WTC11 (cell line): ENCODE measurements at regions not wholly inside any gene's neighbourhood (a gene's known extent, or its start where the extent isn't known, plus 50 kb on each side); places are given as distances from the start of the nearest gene placed in this dataset.

ENCODE experiments used
- ATAC-seq: fragments of 200-7000 bp; cut with Tn5 transposase; 2 replicates; pipeline ENCODE4 v1.10.0; 2021; ENCODE audit warnings: mild to moderate bottlenecking, moderate library complexity
- CTCF ChIA-PET: fragments of 300-600 bp; sonication (Branson Sonifier 250); formaldehyde crosslinking; loops from one replicate; lab custom pipeline; 2021; ENCODE audit warnings: antibody characterized with exemption; lab: Charles Lee
- POLR2A ChIA-PET: fragments of 350-600 bp; sonication (Branson Sonifier 250); formaldehyde crosslinking; loops from one replicate; lab custom pipeline; 2021; ENCODE audit warnings: antibody characterized with exemption; lab: Charles Lee
- DNase-seq: peaks from one replicate; pipeline ENCODE4 v3.0.0; 2021; ENCODE audit warnings: low spot score
- H3K27ac Mint-ChIP-seq: 2 replicates; pipeline ENCODE4 v1.8.0; 2021; ENCODE audit warnings: mixed read lengths
- H3K27me3 Mint-ChIP-seq: 2 replicates; pipeline ENCODE4 v1.8.0; 2021; ENCODE audit warnings: low read depth, mild to moderate bottlenecking, moderate library complexity, mixed read lengths
- H3K36me3 Mint-ChIP-seq: 2 replicates; pipeline ENCODE4 v1.8.0; 2021; ENCODE audit warnings: mixed read lengths
- H3K4me1 Mint-ChIP-seq: 2 replicates; pipeline ENCODE4 v1.8.0; 2022; ENCODE audit warnings: mixed read lengths
- H3K4me3 Mint-ChIP-seq: 2 replicates; pipeline ENCODE4 v1.8.0; 2021; ENCODE audit warnings: mild to moderate bottlenecking, moderate library complexity, mixed read lengths
- H3K9me3 Mint-ChIP-seq: 2 replicates; pipeline ENCODE4 v1.8.0; 2021; ENCODE audit warnings: mixed read lengths
- AFF4 ChIP-seq: sonication (generic); formaldehyde crosslinking; IDR thresholded peaks from 2 replicates; pipeline ENCODE4 v1.8.1; 2023; ENCODE audit warnings: mild to moderate bottlenecking, missing genetic modification reagents, borderline replicate concordance
- AR ChIP-seq: fragments of 250-450 bp; sonication (Bioruptor Pico); IDR thresholded peaks from 2 replicates; pipeline ENCODE4 v1.9.0; 2021; ENCODE audit warnings: mild to moderate bottlenecking
- ARID4B ChIP-seq: sonication (generic); formaldehyde crosslinking; IDR thresholded peaks from 2 replicates; pipeline ENCODE4 v1.8.0; 2023; ENCODE audit warnings: missing genetic modification reagents, mild to moderate bottlenecking, borderline replicate concordance
- E2F5 ChIP-seq: sonication (generic); formaldehyde crosslinking; IDR thresholded peaks from 2 replicates; pipeline ENCODE4 v1.8.1; 2022; ENCODE audit warnings: mild to moderate bottlenecking, moderate library complexity, missing genetic modification reagents
- ELF4 ChIP-seq: sonication (generic); formaldehyde crosslinking; IDR thresholded peaks from 2 replicates; pipeline ENCODE4 v1.8.1; 2022; ENCODE audit warnings: low read depth, mild to moderate bottlenecking, moderate library complexity, missing genetic modification reagents
- IRF2 ChIP-seq: sonication (generic); formaldehyde crosslinking; IDR thresholded peaks from 2 replicates; pipeline ENCODE4 v1.8.0; 2022; ENCODE audit warnings: low read depth, missing genetic modification reagents, borderline replicate concordance
- JUN ChIP-seq: sonication (generic); formaldehyde crosslinking; IDR thresholded peaks from 2 replicates; pipeline ENCODE4 v1.8.0; 2023; ENCODE audit warnings: mild to moderate bottlenecking, missing genetic modification reagents
- MAX ChIP-seq: sonication (generic); formaldehyde crosslinking; IDR thresholded peaks from 2 replicates; pipeline ENCODE4 v1.8.0; 2022; ENCODE audit warnings: mild to moderate bottlenecking, missing genetic modification reagents
- MXD4 ChIP-seq: fragments of 250-450 bp; sonication (Bioruptor Pico); IDR thresholded peaks from 2 replicates; pipeline ENCODE4 v1.8.0; 2021; ENCODE audit warnings: mild to moderate bottlenecking, moderate library complexity, borderline replicate concordance
- NFYB ChIP-seq: sonication (generic); formaldehyde crosslinking; conservative IDR thresholded peaks from 2 replicates; pipeline ENCODE4 v1.8.0; 2022; ENCODE audit warnings: low read depth, missing genetic modification reagents
- RELA ChIP-seq: sonication (generic); formaldehyde crosslinking; IDR thresholded peaks from 2 replicates; pipeline ENCODE4 v1.8.1; 2022; ENCODE audit warnings: missing genetic modification reagents, mild to moderate bottlenecking, borderline replicate concordance
- ZNF138 ChIP-seq: sonication (generic); formaldehyde crosslinking; conservative IDR thresholded peaks from 2 replicates; pipeline ENCODE4 v1.8.1; 2022; ENCODE audit warnings: mild to moderate bottlenecking, moderate library complexity, missing genetic modification reagents
- ZNF423 ChIP-seq: fragments of 250-450 bp; sonication (Bioruptor Pico); IDR thresholded peaks from 2 replicates; pipeline ENCODE4 v2.1.2; 2022; ENCODE audit warnings: mild to moderate bottlenecking, moderate library complexity
- ZNF425 ChIP-seq: fragments of 250-450 bp; sonication (Bioruptor Pico); conservative IDR thresholded peaks from 2 replicates; pipeline ENCODE4 v1.9.0; 2021; ENCODE audit warnings: mild to moderate bottlenecking

GRCh38 chr5:15214010-15214409 lies 286.0 kb upstream of the FBXL7 start (continued):
- TF ChIP-seq AFF4 (CRISPR knock-in tag), result no peak
- no peak for TF ChIP-seq E2F5 (CRISPR knock-in tag)
- no peak for TF ChIP-seq ZNF138
- TF ChIP-seq AR (CRISPR knock-in tag), result no peak
- no peak for TF ChIP-seq ZNF425 (CRISPR knock-in tag)
- TF ChIP-seq ARID4B (CRISPR knock-in tag), result no peak

GRCh38 chr5:15209053-15209762 lies 290.8 kb upstream of the FBXL7 start:
- H3K27me3 Mint-ChIP-seq, result peaks cover 11% of the 10 kb centered on the region
- ChIA-PET CTCF (interaction anchor here (1.4 kb wide), 1 partner anchor 103 kb away, joined by 3 read pairs; no protein-coding TSS in a partner anchor), POLR2A (no interaction called here)
- no peak overlapping the region for H3K27ac Mint-ChIP-seq
- ATAC-seq (no peak), DNase-seq (no peak)
- no peaks in the 10 kb centered on the region for H3K36me3 Mint-ChIP-seq
- no peaks in the 10 kb centered on the region; the same call in 1 of the 2 replicates for H3K9me3 Mint-ChIP-seq
- no peak overlapping the region for H3K4me3 Mint-ChIP-seq
- TF ChIP-seq JUN (CRISPR knock-in tag) (no peak), MAX (CRISPR knock-in tag) (no peak), ZNF423 (CRISPR knock-in tag) (no peak), E2F5 (CRISPR knock-in tag) (no peak), ELF4 (CRISPR knock-in tag) (no peak), NFYB (CRISPR knock-in tag) (no peak), RELA (CRISPR knock-in tag) (no peak), MXD4 (CRISPR knock-in tag) (no peak), IRF2 (CRISPR knock-in tag) (no peak)
- H3K4me1 Mint-ChIP-seq, result no peaks in the 10 kb centered on the region
